KOPT-K1 (cell line): ENCODE measurements at regions not wholly inside any gene's neighbourhood (a gene's known extent, or its start where the extent isn't known, plus 50 kb on each side); places are given as distances from the start of the nearest gene placed in this dataset.
"Not testable (repeated sequence)": the region's sequence is repeated elsewhere in the genome, so short reads cannot be mapped to it uniquely, and the experiment has no call there.

Experiments
- H3K27ac ChIP-seq: fragments of 200-600 bp; sonication (generic); 2 replicates; pipeline ENCODE4 v1.5.1; 2016; ENCODE audit warnings: antibody characterized with exemption, mild to moderate bottlenecking, low read depth, low read length; ENCODE audit not compliant: poor library complexity, severe bottlenecking
- H3K36me3 ChIP-seq: fragments of 200-600 bp; sonication (generic); 2 replicates; pipeline ENCODE4 v1.5.1; 2017; ENCODE audit warnings: antibody characterized with exemption, mild to moderate bottlenecking, low read length, moderate library complexity; ENCODE audit not compliant: insufficient read depth
- H3K9me3 ChIP-seq: fragments of 200-600 bp; sonication (generic); 2 replicates; pipeline ENCODE4 v1.5.1; 2017; ENCODE audit warnings: antibody characterized with exemption, low read length, mild to moderate bottlenecking; ENCODE audit not compliant: insufficient read depth, poor library complexity, severe bottlenecking

GRCh38 chr1:55879346-55879745 is 664.2 kb upstream of the USP24 start:
- no peaks in the 10 kb centered on the region for H3K36me3 ChIP-seq
- no peak overlapping the region for H3K27ac ChIP-seq
- H3K9me3 ChIP-seq: no peaks in the 10 kb centered on the region

GRCh38 chr1:55877437-55878232 is 662.5 kb upstream of the USP24 start:
- H3K27ac ChIP-seq: no peak overlapping the region

GRCh38 chr1:55876276-55877060 is 661.3 kb upstream of the USP24 start:
- Histone ChIP-seq H3K9me3 (no peaks in the 10 kb centered on the region), H3K27ac (no peak overlapping the region), H3K36me3 (no peaks in the 10 kb centered on the region)

More at GRCh38 chr1:55877437-55878232, 662.5 kb upstream of the USP24 start:
- no peaks in the 10 kb centered on the region for H3K36me3 ChIP-seq
- H3K9me3 ChIP-seq: no peaks in the 10 kb centered on the region

- H3K36me3 ChIP-seq: no peaks in the 10 kb centered on the region
- no peak overlapping the region for H3K27ac ChIP-seq
- H3K9me3 ChIP-seq: no peaks in the 10 kb centered on the region
Observed at GRCh38 chr1:55870106-55870505, 654.9 kb upstream of the USP24 start.

GRCh38 chr1:55869065-55869464 is 653.9 kb upstream of the USP24 start:
- Histone ChIP-seq H3K36me3 (no peaks in the 10 kb centered on the region), H3K9me3 (no peaks in the 10 kb centered on the region), H3K27ac (no peak overlapping the region)

GRCh38 chr1:55868026-55868425 is 652.9 kb upstream of the USP24 start:
- H3K36me3 ChIP-seq: no peaks in the 10 kb centered on the region
- no peak overlapping the region for H3K27ac ChIP-seq

GRCh38 chr1:55867304-55867843 is 652.2 kb upstream of the USP24 start:
- H3K27ac ChIP-seq: no peak overlapping the region
- H3K9me3 ChIP-seq: no peaks in the 10 kb centered on the region
- no peaks in the 10 kb centered on the region for H3K36me3 ChIP-seq

More at GRCh38 chr1:55868026-55868425, 652.9 kb upstream of the USP24 start:
- H3K9me3 ChIP-seq: no peaks in the 10 kb centered on the region

GRCh38 chr1:55865778-55866177 is 650.6 kb upstream of the USP24 start:
- not testable (repeated sequence) for H3K9me3 ChIP-seq, H3K36me3 ChIP-seq, H3K27ac ChIP-seq

GRCh38 chr1:55864251-55864650 is 649.1 kb upstream of the USP24 start:
- Histone ChIP-seq H3K36me3 (no peaks in the 10 kb centered on the region), H3K9me3 (no peaks in the 10 kb centered on the region), H3K27ac (no peak overlapping the region)

GRCh38 chr1:55861676-55862340 is 646.6 kb upstream of the USP24 start:
- Histone ChIP-seq H3K36me3 (no peaks in the 10 kb centered on the region), H3K9me3 (no peaks in the 10 kb centered on the region), H3K27ac (no peak overlapping the region)

- Histone ChIP-seq H3K27ac (no peak overlapping the region), H3K36me3 (no peaks in the 10 kb centered on the region), H3K9me3 (no peaks in the 10 kb centered on the region)
Observed at GRCh38 chr1:55860798-55861519, 645.8 kb upstream of the USP24 start.

- Histone ChIP-seq H3K27ac (no peak overlapping the region), H3K36me3 (no peaks in the 10 kb centered on the region), H3K9me3 (no peaks in the 10 kb centered on the region)
Observed at GRCh38 chr1:55860326-55860725, 645.2 kb upstream of the USP24 start.

GRCh38 chr1:55854911-55855310 is 639.7 kb upstream of the USP24 start:
- no peak overlapping the region for H3K27ac ChIP-seq
- H3K36me3 ChIP-seq: no peaks in the 10 kb centered on the region
- no peaks in the 10 kb centered on the region for H3K9me3 ChIP-seq

- Histone ChIP-seq H3K36me3 (no peaks in the 10 kb centered on the region), H3K9me3 (no peaks in the 10 kb centered on the region), H3K27ac (no peak overlapping the region)
Observed at GRCh38 chr1:55848906-55849305, 633.7 kb upstream of the USP24 start.
